GM19372 (cell line): ENCODE measurements at regions not wholly inside any gene's neighbourhood (a gene's known extent, or its start where the extent isn't known, plus 50 kb on each side); places are given as distances from the start of the nearest gene placed in this dataset.

Source experiments
- ATAC-seq: cut with Tn5 transposase; IDR thresholded peaks from one replicate; pipeline ENCODE4 v1.9.1; 2021; ENCODE audit warnings: mild to moderate bottlenecking, low read depth, moderate library complexity; ENCODE audit not compliant: unreplicated experiment

- no peak for ATAC-seq
These were observed 818.7 kb upstream of the PTPRD start for GRCh38 chr9:11431490-11431889.

- ATAC-seq: no peak
These were observed 819.6 kb upstream of the PTPRD start for GRCh38 chr9:11432361-11432760.

DNA sequence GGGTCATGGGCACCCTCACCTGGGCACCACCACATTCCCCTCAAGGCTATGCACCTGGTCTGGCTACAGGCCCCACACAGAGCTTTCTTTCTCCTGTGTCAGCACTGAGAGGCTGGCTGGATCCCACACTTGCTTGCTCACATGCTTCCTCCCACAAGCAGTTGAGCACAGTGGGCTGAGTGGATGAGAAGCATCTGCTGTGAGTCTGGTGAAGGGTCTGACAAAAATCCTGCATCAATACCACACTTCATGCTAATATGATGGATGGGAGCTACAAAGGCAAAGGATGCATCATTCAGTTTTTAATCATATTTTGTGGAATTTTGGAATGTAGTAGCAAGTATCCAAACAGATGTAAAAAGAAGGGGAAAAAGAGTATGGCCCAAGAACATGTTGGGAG lies 830.8 kb upstream of the PTPRD start:
- no peak for ATAC-seq

- ATAC-seq: no peak
These were observed 845.3 kb upstream of the PTPRD start for GRCh38 chr9:11457825-11458790.

- ATAC-seq: no peak
These were observed 856.9 kb upstream of the PTPRD start for GRCh38 chr9:11469745-11470144.

GRCh38 chr9:11471321-11471720 lies 858.5 kb upstream of the PTPRD start:
- ATAC-seq: no peak

GRCh38 chr9:11500780-11501179 lies 888.0 kb upstream of the PTPRD start:
- ATAC-seq: no peak

- no peak for ATAC-seq
These were observed 894.2 kb upstream of the PTPRD start for GRCh38 chr9:11506980-11507379.

- no peak for ATAC-seq
These were observed 924.8 kb upstream of the PTPRD start for GRCh38 chr9:11537566-11537965.

DNA sequence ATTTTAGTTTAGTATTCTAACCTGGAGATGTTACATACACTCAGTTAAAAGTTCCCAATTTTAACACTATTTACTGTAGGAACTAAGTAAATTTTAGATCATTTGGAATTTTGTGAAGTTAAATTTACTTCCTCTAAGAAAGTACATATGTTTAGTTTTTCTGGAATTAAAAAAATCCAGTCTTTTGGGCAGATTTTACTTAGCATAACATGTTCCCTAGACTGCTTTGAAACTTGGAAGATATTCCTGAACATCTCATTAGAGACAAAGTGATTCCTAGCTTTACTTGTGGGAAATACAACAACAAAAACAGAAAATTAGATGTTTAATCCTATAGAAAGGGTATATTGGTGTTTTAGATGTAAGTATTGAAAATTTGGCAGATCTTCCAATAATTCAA lies 930.0 kb upstream of the PTPRD start:
- ATAC-seq: no peak

- ATAC-seq: no peak
These were observed 933.4 kb upstream of the PTPRD start for GRCh38 chr9:11546231-11546630.

GRCh38 chr9:11549311-11549794 lies 936.6 kb upstream of the PTPRD start:
- no peak for ATAC-seq

DNA sequence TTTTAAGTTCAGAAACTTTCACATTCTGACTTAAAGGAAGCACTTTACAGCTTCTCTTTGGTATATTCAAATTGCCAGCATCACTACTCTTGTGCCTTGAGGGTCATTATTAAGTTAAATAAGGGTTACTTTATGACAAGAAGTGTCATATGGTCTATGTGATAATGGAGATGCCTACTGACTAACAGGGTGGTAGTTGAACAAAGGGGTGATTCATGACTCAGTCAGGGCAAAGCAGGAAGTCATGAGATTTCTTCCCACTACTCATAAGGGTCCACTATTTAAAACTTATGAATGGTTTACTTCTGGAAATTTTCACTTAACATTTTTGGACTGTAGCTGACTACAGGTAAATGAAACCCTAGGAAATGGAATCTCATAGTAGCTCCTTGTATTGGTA lies 938.3 kb upstream of the PTPRD start:
- no peak for ATAC-seq

- no peak for ATAC-seq
These were observed 945.2 kb upstream of the PTPRD start for GRCh38 chr9:11558043-11558442.

GRCh38 chr9:11559001-11559776 lies 946.4 kb upstream of the PTPRD start:
- ATAC-seq: no peak

DNA sequence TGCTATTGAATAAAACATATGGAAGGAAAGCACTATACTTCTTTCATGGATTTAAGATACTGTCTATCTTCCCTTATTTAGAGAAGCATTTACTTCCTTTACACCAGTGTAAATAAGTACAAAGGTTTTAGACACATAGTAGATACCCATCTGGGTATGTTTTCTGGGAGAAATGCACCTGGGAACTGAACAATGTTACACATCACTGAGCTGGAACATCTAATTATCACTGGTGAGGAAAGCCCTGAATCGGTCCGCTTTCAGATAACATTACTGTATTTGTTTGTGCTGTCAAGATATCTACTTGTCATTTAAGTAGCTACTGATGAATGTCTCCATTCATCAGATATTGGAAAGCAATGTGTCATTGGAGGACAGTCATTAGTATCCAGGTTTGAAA lies 964.7 kb upstream of the PTPRD start:
- ATAC-seq: no peak

- ATAC-seq: no peak
These were observed 983.0 kb upstream of the PTPRD start for GRCh38 chr9:11595756-11596155.

DNA sequence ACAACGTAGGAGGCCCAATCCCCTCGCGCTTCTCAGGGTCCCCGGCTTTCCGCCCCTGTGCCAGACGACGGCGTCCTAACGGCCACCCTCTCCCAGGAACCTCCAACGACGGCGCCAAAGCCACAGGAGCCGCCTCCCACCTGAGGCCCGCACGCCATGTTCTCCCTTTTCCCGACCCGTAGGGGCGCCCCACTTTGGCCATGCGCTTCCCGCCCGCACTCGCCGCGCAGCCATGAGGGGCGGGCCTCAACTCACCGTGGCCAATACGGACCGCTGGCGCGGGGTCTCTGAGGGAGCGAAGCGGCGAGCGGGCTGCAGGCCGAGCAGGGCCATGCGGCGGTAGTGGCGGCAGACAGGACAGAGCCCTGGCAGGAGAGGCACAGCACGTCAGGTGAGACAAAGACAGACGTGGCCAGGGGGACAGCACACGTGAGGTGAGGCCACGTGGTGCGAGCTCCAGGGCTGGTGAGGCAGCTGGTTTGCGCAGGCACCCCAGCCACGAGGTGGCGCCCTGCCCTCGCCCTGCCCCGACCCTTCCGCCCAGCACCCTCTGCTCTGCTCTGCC lies 1005.5 kb upstream of the PTPRD start:
- no peak for ATAC-seq

- no peak for ATAC-seq
These were observed 1019.9 kb upstream of the PTPRD start for GRCh38 chr9:11632691-11633090.

- ATAC-seq: no peak
These were observed 1034.0 kb upstream of the PTPRD start for GRCh38 chr9:11646831-11647230.

DNA sequence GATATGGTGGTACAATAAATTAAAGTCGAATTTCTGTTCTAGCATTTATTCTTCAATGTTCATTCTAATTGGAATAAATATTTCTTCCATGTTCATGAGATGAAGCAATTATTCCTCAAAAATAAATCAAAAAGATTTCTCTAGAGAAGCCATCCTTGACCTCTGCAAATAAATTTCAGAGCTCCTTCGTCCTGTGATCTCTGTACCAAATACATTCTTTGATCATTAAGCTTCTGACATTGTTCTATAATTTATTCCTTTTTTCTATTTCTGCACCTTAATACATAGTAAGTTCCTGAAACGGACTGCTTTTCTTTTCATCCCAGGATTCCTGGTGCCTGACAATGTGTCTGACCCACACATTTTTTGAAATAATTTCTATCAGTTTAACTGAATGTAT lies 1039.3 kb upstream of the TYRP1 start:
- no peak for ATAC-seq
